Endothelial cell (in vitro differentiated cells): ENCODE measurements at regions not wholly inside any gene's neighbourhood (a gene's known extent, or its start where the extent isn't known, plus 50 kb on each side); places are given as distances from the start of the nearest gene placed in this dataset.

ENCODE experiments used
- DNase-seq: peaks from one replicate; pipeline ENCODE4 v3.0.0; 2021; ENCODE audit warnings: low spot score
- H3K27ac Mint-ChIP-seq: one replicate; pipeline ENCODE4 v1.8.0; 2021; ENCODE audit warnings: mixed read lengths, inconsistent platforms; ENCODE audit not compliant: unreplicated experiment
- H3K27me3 Mint-ChIP-seq: one replicate; pipeline ENCODE4 v1.8.0; 2021; ENCODE audit warnings: mild to moderate bottlenecking, moderate library complexity, mixed read lengths, inconsistent platforms; ENCODE audit not compliant: unreplicated experiment
- H3K36me3 Mint-ChIP-seq: one replicate; pipeline ENCODE4 v1.8.0; 2021; ENCODE audit warnings: mild to moderate bottlenecking, low read depth, mixed read lengths, inconsistent platforms; ENCODE audit not compliant: unreplicated experiment
- H3K4me1 Mint-ChIP-seq: one replicate; pipeline ENCODE4 v1.8.0; 2021; ENCODE audit warnings: mild to moderate bottlenecking, mixed read lengths, inconsistent platforms; ENCODE audit not compliant: unreplicated experiment
- H3K4me3 Mint-ChIP-seq: one replicate; pipeline ENCODE4 v1.8.0; 2021; ENCODE audit warnings: mild to moderate bottlenecking, mixed read lengths, inconsistent platforms; ENCODE audit not compliant: unreplicated experiment
- H3K9me3 Mint-ChIP-seq: one replicate; pipeline ENCODE4 v1.8.0; 2021; ENCODE audit warnings: mixed read lengths, inconsistent platforms; ENCODE audit not compliant: unreplicated experiment
- CTCF ChIP-seq: fragments of 200-600 bp; sonication (generic); IDR thresholded peaks from one replicate; pipeline ENCODE4 v1.5.0; 2021; ENCODE audit warnings: antibody characterized with exemption; ENCODE audit not compliant: unreplicated experiment

GRCh38 chr9:88287972-88288371 lies 100.3 kb upstream of the SPIN1 start:
- no peaks in the 10 kb centered on the region for H3K36me3 Mint-ChIP-seq
- H3K4me3 Mint-ChIP-seq = no peak overlapping the region
- no peaks in the 10 kb centered on the region for H3K27me3 Mint-ChIP-seq
- peaks cover 7% of the 10 kb centered on the region for H3K9me3 Mint-ChIP-seq
- no peak overlapping the region for H3K27ac Mint-ChIP-seq
- TF ChIP-seq CTCF = no peak
- H3K4me1 Mint-ChIP-seq = no peaks in the 10 kb centered on the region
- no peak for DNase-seq

- no peak overlapping the region for H3K4me3 Mint-ChIP-seq
- no peak for TF ChIP-seq CTCF
- peaks cover under 1% of the 10 kb centered on the region for H3K4me1 Mint-ChIP-seq
- H3K36me3 Mint-ChIP-seq = no peaks in the 10 kb centered on the region
- no peaks in the 10 kb centered on the region for H3K27me3 Mint-ChIP-seq
- peaks cover 8% of the 10 kb centered on the region for H3K9me3 Mint-ChIP-seq
- no peak overlapping the region for H3K27ac Mint-ChIP-seq
- peak; percentile 11 for DNase-seq
Measured at GRCh38 chr9:88280816-88281382, 107.3 kb upstream of the SPIN1 start.

GRCh38 chr9:88278036-88278435 lies 110.2 kb upstream of the SPIN1 start:
- no peak overlapping the region for H3K27ac Mint-ChIP-seq
- peaks cover 3% of the 10 kb centered on the region for H3K4me1 Mint-ChIP-seq
- H3K36me3 Mint-ChIP-seq = no peaks in the 10 kb centered on the region
- peaks cover 5% of the 10 kb centered on the region for H3K27me3 Mint-ChIP-seq
- no peak for TF ChIP-seq CTCF
- H3K4me3 Mint-ChIP-seq = no peak overlapping the region
- DNase-seq = no peak
- peaks cover 2% of the 10 kb centered on the region for H3K9me3 Mint-ChIP-seq

- Mint-ChIP-seq H3K9me3 (no peaks in the 10 kb centered on the region), H3K36me3 (no peaks in the 10 kb centered on the region), H3K4me3 (no peak overlapping the region), H3K27me3 (peaks cover 5% of the 10 kb centered on the region), H3K27ac (no peak overlapping the region), H3K4me1 (peaks cover 3% of the 10 kb centered on the region)
- TF ChIP-seq CTCF = no peak
- no peak for DNase-seq
Measured at GRCh38 chr9:88274078-88274477, 114.2 kb upstream of the SPIN1 start.

- Mint-ChIP-seq H3K27me3 (peaks cover 5% of the 10 kb centered on the region), H3K4me3 (no peak overlapping the region), H3K4me1 (peaks cover 6% of the 10 kb centered on the region), H3K27ac (no peak overlapping the region), H3K36me3 (no peaks in the 10 kb centered on the region), H3K9me3 (no peaks in the 10 kb centered on the region)
- no peak for DNase-seq
- TF ChIP-seq CTCF = no peak
Measured at GRCh38 chr9:88272986-88273385, 115.3 kb upstream of the SPIN1 start.
